Suprapubic skin (tissue), 3 donors: ENCODE measurements at regions not wholly inside any gene's neighbourhood (a gene's known extent, or its start where the extent isn't known, plus 50 kb on each side); places are given as distances from the start of the nearest gene placed in this dataset.
"Not testable (repeated sequence)": the region's sequence is repeated elsewhere in the genome, so short reads cannot be mapped to it uniquely, and the experiment has no call there.

ENCODE experiments used
- EP300 ChIP-seq: sonication (generic); formaldehyde crosslinking; IDR thresholded peaks from one replicate; pipeline ENCODE4 v1.6.1; 2017; ENCODE audit warnings: antibody characterized with exemption
- POLR2A ChIP-seq, 2 donors: fragments of 450-650 bp; IDR thresholded peaks; one replicate each; pipeline ENCODE4 v1.6.1; 2017; ENCODE audit warnings: antibody characterized with exemption in 2 of 2, mild to moderate bottlenecking in 2 of 2, moderate library complexity in 2 of 2
- TF ChIP-seq, protein P1 (sequence below), 2 donors: fragments of 200-600 bp in 1 of 2; fragments of 450-650 bp in 1 of 2; sonication (generic) in 1 of 2; IDR thresholded peaks; one replicate each; pipeline ENCODE4 v1.5.1; 2016 to 2019; ENCODE audit warnings: antibody characterized with exemption in 2 of 2, mild to moderate bottlenecking in 1 of 2, moderate library complexity in 1 of 2

DNA sequence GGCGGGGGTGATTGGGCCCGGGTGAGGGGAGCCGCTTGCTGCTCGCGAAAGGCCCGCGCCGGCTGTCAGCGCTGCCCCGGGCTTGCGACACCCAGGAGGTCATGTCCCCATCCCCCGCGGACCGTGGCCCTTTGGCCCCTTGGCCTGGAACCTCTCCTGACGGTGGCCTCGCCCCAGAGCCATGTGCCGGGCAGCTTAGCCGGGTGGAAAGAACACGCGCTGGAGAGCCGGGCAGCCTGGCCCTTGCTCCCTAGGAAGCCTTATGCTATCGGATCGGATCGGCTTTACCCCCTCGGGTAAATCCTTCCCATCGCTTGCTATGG lies 55.4 kb upstream of the PLGLB1 start:
- TF ChIP-seq, protein P1, sequence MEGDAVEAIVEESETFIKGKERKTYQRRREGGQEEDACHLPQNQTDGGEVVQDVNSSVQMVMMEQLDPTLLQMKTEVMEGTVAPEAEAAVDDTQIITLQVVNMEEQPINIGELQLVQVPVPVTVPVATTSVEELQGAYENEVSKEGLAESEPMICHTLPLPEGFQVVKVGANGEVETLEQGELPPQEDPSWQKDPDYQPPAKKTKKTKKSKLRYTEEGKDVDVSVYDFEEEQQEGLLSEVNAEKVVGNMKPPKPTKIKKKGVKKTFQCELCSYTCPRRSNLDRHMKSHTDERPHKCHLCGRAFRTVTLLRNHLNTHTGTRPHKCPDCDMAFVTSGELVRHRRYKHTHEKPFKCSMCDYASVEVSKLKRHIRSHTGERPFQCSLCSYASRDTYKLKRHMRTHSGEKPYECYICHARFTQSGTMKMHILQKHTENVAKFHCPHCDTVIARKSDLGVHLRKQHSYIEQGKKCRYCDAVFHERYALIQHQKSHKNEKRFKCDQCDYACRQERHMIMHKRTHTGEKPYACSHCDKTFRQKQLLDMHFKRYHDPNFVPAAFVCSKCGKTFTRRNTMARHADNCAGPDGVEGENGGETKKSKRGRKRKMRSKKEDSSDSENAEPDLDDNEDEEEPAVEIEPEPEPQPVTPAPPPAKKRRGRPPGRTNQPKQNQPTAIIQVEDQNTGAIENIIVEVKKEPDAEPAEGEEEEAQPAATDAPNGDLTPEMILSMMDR (IDR thresholded peaks at IDR 0.05): not testable (repeated sequence)
- not testable (repeated sequence) for TF ChIP-seq EP300; POLR2A (IDR thresholded peaks at IDR 0.05)
